Endothelial cell of umbilical vein (primary cell): ENCODE measurements at regions not wholly inside any gene's neighbourhood (a gene's known extent, or its start where the extent isn't known, plus 50 kb on each side); places are given as distances from the start of the nearest gene placed in this dataset.

Experiments
- BruUV-seq: library from RNA; stranded (reverse); fragments of 400-500 nt; replicated peaks from 2 replicates; lab custom pipeline; 2021; lab: Mats Ljungman, UMichigan
- CTCF ChIA-PET: fragments of 300-600, 350-600 bp; sonication (Branson Sonifier 250); formaldehyde crosslinking; loops from one replicate; lab custom pipeline; 2021; ENCODE audit warnings: antibody characterized with exemption, inconsistent platforms; lab: Charles Lee
- POLR2A ChIA-PET: fragments of 300-600, 350-600 bp; sonication (Branson Sonifier 250); formaldehyde crosslinking; loops from one replicate; lab custom pipeline; 2021; ENCODE audit warnings: antibody characterized with exemption, inconsistent platforms; lab: Charles Lee
- DNase-seq: peaks from one replicate; pipeline ENCODE4 v3.0.0-alpha.2; 2011; ENCODE audit warnings: low read depth, low spot score
- FAIRE-seq: peaks from 2 replicates; lab custom pipeline; 2011; peaks lifted over from hg19 to GRCh38; lab: Jason Lieb, UNC
- H2AFZ ChIP-seq: 2 replicates; pipeline ENCODE4 v1.6.0; 2012; ENCODE audit warnings: low read depth, low read length, control low read depth, inconsistent platforms
- H3K27ac ChIP-seq: 2 replicates; pipeline ENCODE4 v1.5.1; 2011; ENCODE audit warnings: low read depth, mild to moderate bottlenecking, control low read depth, low read length, moderate library complexity; ENCODE audit not compliant: insufficient read depth
- H3K27me3 ChIP-seq, 2 experiments: 2 replicates each; pipeline versions ENCODE4 v1.6.0 to v1.6.1; 2011; ENCODE audit warnings: low read length in 2 of 2, mixed read lengths in 1 of 2; ENCODE audit not compliant: control insufficient read depth in 2 of 2, insufficient read depth in 2 of 2
- H3K36me3 ChIP-seq, 2 experiments: 2 replicates in 1 of 2; 3 replicates in 1 of 2; pipeline ENCODE4 v1.5.1; 2011; ENCODE audit warnings: low read length in 2 of 2, mild to moderate bottlenecking in 1 of 2, moderate library complexity in 1 of 2; ENCODE audit not compliant: control insufficient read depth in 2 of 2, insufficient read depth in 2 of 2; ENCODE audit errors: extremely low read depth in 1 of 2
- H3K4me1 ChIP-seq: 3 replicates; pipeline ENCODE4 v1.5.1; 2011; ENCODE audit warnings: mild to moderate bottlenecking, low read length; ENCODE audit not compliant: control insufficient read depth, insufficient read depth; ENCODE audit errors: extremely low read depth
- H3K4me2 ChIP-seq: 2 replicates; pipeline ENCODE4 v1.6.1; 2011; ENCODE audit warnings: low read length, control low read depth, mixed read lengths; ENCODE audit not compliant: insufficient read depth
- H3K4me3 ChIP-seq, 3 experiments: fragments of 200-600 bp in 1 of 3; sonication (generic), shearing (Covaris generic) in 1 of 3; replicated peaks in 1 of 3; 2 replicates each; pipeline ENCODE4 v1.5.1; 2011 to 2016; ENCODE audit warnings: control low read depth in 3 of 3, low read length in 3 of 3, mild to moderate bottlenecking in 2 of 3, inconsistent platforms in 1 of 3, low read depth in 1 of 3, moderate library complexity in 1 of 3; ENCODE audit not compliant: insufficient read depth in 1 of 3
- H3K79me2 ChIP-seq: 2 replicates; pipeline ENCODE4 v1.6.0; 2012; ENCODE audit warnings: low read length, inconsistent platforms; ENCODE audit not compliant: control insufficient read depth, insufficient read depth
- H3K9ac ChIP-seq: replicated peaks from 2 replicates; pipeline ENCODE3; 2011; ENCODE audit warnings: low read length, control low read depth; ENCODE audit not compliant: insufficient read depth; ENCODE audit errors: extremely low read depth
- H3K9me1 ChIP-seq: replicated peaks from 3 replicates; pipeline ENCODE4 v1.6.0; 2011; ENCODE audit warnings: mild to moderate bottlenecking, low read length; ENCODE audit not compliant: control insufficient read depth, insufficient read depth; ENCODE audit errors: extremely low read depth
- H3K9me3 ChIP-seq: replicated peaks from 2 replicates; pipeline ENCODE4 v1.5.1; 2012; ENCODE audit warnings: low read length, inconsistent platforms; ENCODE audit not compliant: control insufficient read depth, insufficient read depth
- H4K20me1 ChIP-seq: replicated peaks from 2 replicates; pipeline ENCODE3; 2011; ENCODE audit warnings: mild to moderate bottlenecking, low read length; ENCODE audit not compliant: control insufficient read depth, insufficient read depth; ENCODE audit errors: extremely low read depth
- CTCF ChIP-seq, 2 donors: IDR thresholded peaks; 1 replicate in 1 of 2; 2 replicates in 1 of 2; pipeline ENCODE4 v1.5.1; 2011; ENCODE audit warnings: low read length in 2 of 2, mild to moderate bottlenecking in 2 of 2, moderate library complexity in 2 of 2, control low read depth in 1 of 2, inconsistent platforms in 1 of 2, low read depth in 1 of 2; ENCODE audit not compliant: insufficient read depth in 1 of 2; ENCODE audit errors: extremely low read depth in 1 of 2
- EZH2 ChIP-seq: IDR thresholded peaks from 2 replicates; pipeline ENCODE4 v1.6.1; 2012; ENCODE audit warnings: borderline replicate concordance, low read depth, mild to moderate bottlenecking, moderate library complexity, low read length, inconsistent platforms; ENCODE audit not compliant: severe bottlenecking
- FOS ChIP-seq: IDR thresholded peaks from 2 replicates; pipeline ENCODE4 v1.6.1; 2011; ENCODE audit warnings: mild to moderate bottlenecking, low read length, moderate library complexity, borderline replicate concordance; ENCODE audit not compliant: insufficient read depth
- GATA2 ChIP-seq: IDR thresholded peaks from 2 replicates; pipeline ENCODE4 v1.7.0; 2011; ENCODE audit warnings: low read depth, mild to moderate bottlenecking, moderate library complexity, mixed read lengths, low read length; ENCODE audit not compliant: insufficient read length, insufficient read depth
- JUN ChIP-seq: IDR thresholded peaks from 2 replicates; pipeline ENCODE4 v1.6.1; 2011; ENCODE audit warnings: borderline replicate concordance, low read depth; ENCODE audit not compliant: insufficient read length, insufficient read depth
- MAX ChIP-seq: IDR thresholded peaks from 2 replicates; pipeline ENCODE4 v1.6.1; 2011; ENCODE audit not compliant: insufficient read depth, insufficient read length
- MYC ChIP-seq: IDR thresholded peaks from one replicate; pipeline ENCODE4 v1.6.1; 2011; ENCODE audit warnings: mild to moderate bottlenecking, low read depth, low read length
- POLR2A ChIP-seq: IDR thresholded peaks from 2 replicates; pipeline ENCODE4 v1.6.1; 2012; ENCODE audit warnings: low read depth, mild to moderate bottlenecking, control low read depth, low read length
- dilution Hi-C: fragments of 300-500 bp; cut with MboI; formaldehyde crosslinking; loops from one replicate; pipeline ENCODE4 v1.15.0; 2019; ENCODE audit warnings: low sequenced_read_pairs; ENCODE audit not compliant: extremely low pct_ligation_motif_present
- intact Hi-C: fragments of 100-400 bp; cut with micrococcal nuclease; formaldehyde crosslinking; loops from one replicate; pipeline ENCODE4 v1.10.0; 2022

GRCh38 chr16:64352246-64352645, 769.6 kb downstream of the CDH11 start:
- no peaks in the 10 kb centered on the region for H4K20me1 ChIP-seq
- H2AFZ ChIP-seq, result no peak overlapping the region
- H3K9me3 ChIP-seq, result no peaks in the 10 kb centered on the region
- no peaks in the 10 kb centered on the region for H3K36me3 ChIP-seq
- FAIRE-seq (no peak), DNase-seq (no peak)
- TF ChIP-seq CTCF (IDR thresholded peaks at IDR 0.05; ENCODE audit: extremely low read depth in 1 of 2, insufficient read depth in 1 of 2, low read depth in 1 of 2, low read length in 2 of 2) (no peak), GATA2 (no peak), MAX (no peak), FOS (no peak), EZH2 (no peak), MYC (no peak), JUN (no peak), POLR2A (no peak)
- no peaks in the 10 kb centered on the region for H3K9me1 ChIP-seq
- H3K79me2 ChIP-seq, result no peaks in the 10 kb centered on the region
- ChIA-PET CTCF (interaction anchor here (1.3 kb wide), 1 partner anchor 22 kb away, joined by 3 read pairs; no protein-coding TSS in a partner anchor), POLR2A (no interaction called here)
- H3K4me3 ChIP-seq, result no peak overlapping the region
- no peaks in the 10 kb centered on the region for H3K27me3 ChIP-seq
- intact Hi-C loops, result no loop called here
- H3K27ac ChIP-seq, result no peak overlapping the region
- BruUV-seq, result no TSS peak
- no peak overlapping the region for H3K9ac ChIP-seq
- H3K4me1 ChIP-seq, result no peaks in the 10 kb centered on the region
- no peak overlapping the region for H3K4me2 ChIP-seq
- dilution Hi-C loops, result no loop called here
